NB4 (cell line): ENCODE measurements at regions not wholly inside any gene's neighbourhood (a gene's known extent, or its start where the extent isn't known, plus 50 kb on each side); places are given as distances from the start of the nearest gene placed in this dataset.

Experiments
- DNase-seq: peaks from one replicate; pipeline ENCODE4 v3.0.0; 2010; ENCODE audit warnings: low read depth
- H3K4me3 ChIP-seq: one replicate; pipeline ENCODE4 v1.5.1; 2011; ENCODE audit warnings: mild to moderate bottlenecking, low read depth, low read length, moderate library complexity
- MYC ChIP-seq: IDR thresholded peaks from 2 replicates; pipeline ENCODE4 v1.6.1; 2011; ENCODE audit warnings: low read depth, low read length
- POLR2A ChIP-seq: IDR thresholded peaks from 2 replicates; pipeline ENCODE4 v1.6.1; 2011; ENCODE audit warnings: mild to moderate bottlenecking; ENCODE audit not compliant: insufficient read length; ENCODE audit errors: extremely low read depth
- TF ChIP-seq, protein P1 (sequence below): IDR thresholded peaks from one replicate; pipeline ENCODE4 v1.5.1; 2012; ENCODE audit warnings: low read depth, low read length
- TF ChIP-seq, protein P2 (sequence below): IDR thresholded peaks from 2 replicates; pipeline ENCODE4 v1.6.1; 2011; ENCODE audit warnings: low read depth, low read length

DNA sequence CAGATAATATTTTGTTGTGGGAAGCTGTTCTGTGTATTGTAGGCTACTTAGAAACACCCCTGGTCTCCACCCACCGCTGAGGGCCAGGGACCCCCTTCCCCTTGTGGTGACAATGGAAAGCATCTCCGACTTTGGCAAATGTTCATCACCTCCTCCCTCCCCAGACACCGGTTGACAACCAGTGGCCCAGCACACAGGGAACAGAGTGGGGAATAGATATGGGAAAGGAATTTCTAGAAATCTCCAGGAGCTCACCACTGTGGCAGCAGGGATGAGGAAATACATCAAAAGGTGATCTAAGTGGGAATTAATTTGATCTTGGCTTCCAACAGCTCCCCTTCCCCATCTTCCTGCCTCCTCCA, 257.3 kb upstream of the FOXQ1 start:
- no peak for TF ChIP-seq MYC
- TF ChIP-seq POLR2A: no peak
- TF ChIP-seq, protein P1, sequence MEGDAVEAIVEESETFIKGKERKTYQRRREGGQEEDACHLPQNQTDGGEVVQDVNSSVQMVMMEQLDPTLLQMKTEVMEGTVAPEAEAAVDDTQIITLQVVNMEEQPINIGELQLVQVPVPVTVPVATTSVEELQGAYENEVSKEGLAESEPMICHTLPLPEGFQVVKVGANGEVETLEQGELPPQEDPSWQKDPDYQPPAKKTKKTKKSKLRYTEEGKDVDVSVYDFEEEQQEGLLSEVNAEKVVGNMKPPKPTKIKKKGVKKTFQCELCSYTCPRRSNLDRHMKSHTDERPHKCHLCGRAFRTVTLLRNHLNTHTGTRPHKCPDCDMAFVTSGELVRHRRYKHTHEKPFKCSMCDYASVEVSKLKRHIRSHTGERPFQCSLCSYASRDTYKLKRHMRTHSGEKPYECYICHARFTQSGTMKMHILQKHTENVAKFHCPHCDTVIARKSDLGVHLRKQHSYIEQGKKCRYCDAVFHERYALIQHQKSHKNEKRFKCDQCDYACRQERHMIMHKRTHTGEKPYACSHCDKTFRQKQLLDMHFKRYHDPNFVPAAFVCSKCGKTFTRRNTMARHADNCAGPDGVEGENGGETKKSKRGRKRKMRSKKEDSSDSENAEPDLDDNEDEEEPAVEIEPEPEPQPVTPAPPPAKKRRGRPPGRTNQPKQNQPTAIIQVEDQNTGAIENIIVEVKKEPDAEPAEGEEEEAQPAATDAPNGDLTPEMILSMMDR: no peak
- no peak overlapping the region for H3K4me3 ChIP-seq
- no peak for DNase-seq

DNA sequence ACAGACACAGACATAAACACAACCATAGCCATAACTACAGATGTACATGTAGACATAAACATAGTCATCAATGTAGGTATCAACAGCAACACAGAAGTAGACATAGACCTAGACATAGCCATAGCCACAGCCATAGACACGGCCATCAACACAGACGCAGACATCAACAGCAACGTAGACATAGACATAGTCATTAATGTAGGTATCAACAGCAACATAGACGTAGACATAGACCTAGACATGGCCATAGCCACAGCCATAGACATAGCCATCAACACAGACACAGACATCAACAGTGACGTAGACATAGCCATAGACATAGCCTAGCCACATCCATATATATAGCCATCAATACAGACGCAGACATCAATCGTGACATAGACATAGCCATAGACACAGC, 258.3 kb upstream of the FOXQ1 start:
- H3K4me3 ChIP-seq: no peak overlapping the region
- DNase-seq: no peak
- TF ChIP-seq, protein P2, sequence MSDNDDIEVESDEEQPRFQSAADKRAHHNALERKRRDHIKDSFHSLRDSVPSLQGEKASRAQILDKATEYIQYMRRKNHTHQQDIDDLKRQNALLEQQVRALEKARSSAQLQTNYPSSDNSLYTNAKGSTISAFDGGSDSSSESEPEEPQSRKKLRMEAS: no peak
- TF ChIP-seq, protein P1: no peak
- TF ChIP-seq POLR2A: no peak
- no peak for TF ChIP-seq MYC

DNA sequence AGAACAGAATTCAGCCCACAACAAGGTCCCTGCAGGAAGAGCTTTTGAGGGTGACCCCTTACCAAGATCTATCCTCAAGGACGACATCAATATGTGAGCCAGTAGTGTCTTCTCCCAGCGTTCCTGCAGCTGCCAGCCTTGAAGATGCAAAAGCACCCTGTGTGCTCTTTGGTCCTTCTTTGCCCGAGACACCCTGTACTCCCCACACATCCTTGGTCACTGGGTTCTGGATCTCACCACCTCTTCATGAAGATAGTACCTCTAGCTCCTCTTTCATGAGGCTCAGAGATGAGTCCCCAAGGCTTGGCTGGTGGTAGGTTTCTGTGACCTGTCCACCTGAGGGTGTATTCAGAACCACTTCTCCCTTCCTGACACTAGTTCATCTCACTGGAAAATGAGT, 259.6 kb upstream of the FOXQ1 start:
- no peak for DNase-seq
- TF ChIP-seq, protein P1: no peak
- TF ChIP-seq MYC (no peak), POLR2A (no peak)
- TF ChIP-seq, protein P2: no peak
- no peak overlapping the region for H3K4me3 ChIP-seq

DNA sequence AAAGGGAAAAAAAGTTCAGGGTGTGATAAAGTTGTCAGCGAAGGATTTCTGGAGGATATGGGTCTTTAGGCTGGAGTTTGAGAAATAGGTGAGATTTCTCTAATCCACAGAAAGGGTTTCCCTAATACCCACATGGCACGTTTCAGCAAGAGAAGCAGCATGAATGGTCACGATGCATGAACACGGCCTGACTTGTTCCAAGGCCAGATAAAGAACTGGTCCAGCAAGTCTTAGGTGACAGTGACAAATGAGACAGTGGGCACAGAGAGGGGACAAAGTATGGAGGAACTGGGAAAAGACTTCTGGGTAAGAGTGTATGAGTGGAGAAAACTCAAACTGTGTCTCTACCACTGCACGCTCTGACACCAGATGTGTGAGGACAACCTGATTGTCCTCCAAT, 262.0 kb upstream of the FOXQ1 start:
- TF ChIP-seq, protein P2: no peak
- no peak for TF ChIP-seq MYC
- TF ChIP-seq POLR2A: no peak
- TF ChIP-seq, protein P1: no peak
- no peak for DNase-seq
- no peak overlapping the region for H3K4me3 ChIP-seq

DNA sequence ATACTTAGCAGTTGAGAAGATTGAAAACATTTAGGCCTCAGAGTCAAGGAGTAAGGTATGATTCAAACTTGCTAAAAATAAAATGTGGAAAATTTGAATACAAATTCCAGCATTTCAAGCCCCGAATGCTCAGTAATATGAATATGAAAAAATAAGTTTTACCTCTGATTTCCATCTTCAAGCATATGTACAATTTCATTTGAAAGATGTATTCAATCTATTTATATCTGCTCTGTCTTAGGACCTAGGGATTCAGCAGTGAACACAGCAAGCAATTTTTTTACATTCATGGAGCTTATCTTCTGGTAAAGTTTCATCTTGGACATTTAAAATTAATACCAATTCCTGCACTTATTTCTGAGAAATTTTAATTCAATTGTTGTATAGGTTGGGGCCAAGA, 262.7 kb upstream of the FOXQ1 start:
- TF ChIP-seq, protein P2: no peak
- TF ChIP-seq MYC: no peak
- no peak for TF ChIP-seq POLR2A
- TF ChIP-seq, protein P1: no peak
- no peak overlapping the region for H3K4me3 ChIP-seq
- DNase-seq: no peak

DNA sequence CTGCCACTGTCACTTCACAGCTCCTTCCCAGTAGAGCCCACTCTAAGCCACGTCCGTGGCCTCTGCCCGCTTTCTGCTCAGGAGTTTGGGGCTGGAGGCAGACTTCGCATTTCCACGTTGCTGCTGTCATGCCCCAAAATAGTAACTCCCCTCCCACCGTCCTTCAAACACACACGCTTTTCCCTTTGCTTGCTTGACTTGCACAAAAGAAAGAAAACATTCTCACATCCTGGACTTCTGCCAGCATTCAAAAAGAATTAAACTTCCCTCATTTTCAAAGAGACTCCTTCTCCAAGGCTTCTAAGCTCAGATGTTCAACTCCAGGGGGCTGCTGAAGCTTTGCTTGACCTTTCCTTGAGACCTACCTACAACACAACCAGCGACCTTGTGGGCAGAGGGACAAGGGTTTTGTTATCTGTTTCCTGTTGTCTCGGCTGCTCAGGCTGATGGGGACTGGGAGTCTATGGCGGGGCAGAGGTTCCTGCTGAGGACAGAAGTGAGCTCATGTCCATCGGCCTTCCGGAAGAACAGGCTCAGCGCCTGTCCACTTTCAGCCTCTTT, 263.8 kb upstream of the FOXQ1 start:
- DNase-seq: no peak
- TF ChIP-seq POLR2A: no peak
- TF ChIP-seq MYC: no peak
- TF ChIP-seq, protein P2: no peak

More for the DNA sequence above, 263.8 kb upstream of the FOXQ1 start:
- no peak overlapping the region for H3K4me3 ChIP-seq
